Urinary bladder (tissue), 3 donors: ENCODE measurements at regions not wholly inside any gene's neighbourhood (a gene's known extent, or its start where the extent isn't known, plus 50 kb on each side); places are given as distances from the start of the nearest gene placed in this dataset.

Experiments used
- DNase-seq: peaks from one replicate; pipeline ENCODE4 v3.0.0-alpha.2; 2015; ENCODE audit errors: extremely low spot score
- H3K27ac ChIP-seq: one replicate; pipeline ENCODE4 v1.5.1; 2013; ENCODE audit warnings: low read depth, mild to moderate bottlenecking, moderate library complexity
- H3K36me3 ChIP-seq: one replicate; pipeline ENCODE4 v1.6.1; 2013; ENCODE audit warnings: mild to moderate bottlenecking, moderate library complexity; ENCODE audit not compliant: insufficient read depth
- H3K4me1 ChIP-seq: one replicate; pipeline ENCODE4 v1.6.1; 2013; ENCODE audit warnings: mild to moderate bottlenecking, moderate library complexity; ENCODE audit not compliant: insufficient read depth
- H3K4me3 ChIP-seq: one replicate; pipeline ENCODE4 v1.5.1; 2013; ENCODE audit warnings: low read depth, low read length
- WGBS: extraction: QIAGEN DNeasy Blood & Tissue Kit; methylation state at CpG from one replicate; pipeline ENCODE4 v1.1.7; 2013; 5-methylcytosine and 5-hydroxymethylcytosine counted together
- donor health status: healthy with polysubstance abuse.
- donor health status: healthy.

DNA sequence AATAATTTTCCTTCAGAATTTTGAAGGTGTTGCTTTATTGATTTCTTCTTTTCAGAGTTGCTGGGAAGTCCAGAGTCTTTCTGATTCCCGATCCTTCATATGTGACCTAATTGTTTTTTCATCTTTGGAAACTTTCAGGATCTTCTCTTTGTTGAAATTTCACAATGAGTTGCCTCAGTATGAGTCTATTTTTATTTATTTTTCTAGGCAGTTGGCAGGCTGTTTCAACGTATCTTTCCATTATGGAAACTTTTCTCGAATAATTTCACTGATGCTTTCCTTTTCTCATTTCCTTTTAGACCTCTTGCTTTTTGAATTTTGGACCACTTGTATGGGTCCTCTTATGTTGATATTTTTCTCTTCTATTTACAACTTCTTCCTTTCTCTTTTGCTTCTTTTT is 354.3 kb downstream of the TGFB2 start:
- 72% methylated on average over 3 of the region's 3 CpGs for WGBS
- Histone ChIP-seq H3K4me1 (no peaks in the 10 kb centered on the region), H3K27ac (no peak overlapping the region)

DNA sequence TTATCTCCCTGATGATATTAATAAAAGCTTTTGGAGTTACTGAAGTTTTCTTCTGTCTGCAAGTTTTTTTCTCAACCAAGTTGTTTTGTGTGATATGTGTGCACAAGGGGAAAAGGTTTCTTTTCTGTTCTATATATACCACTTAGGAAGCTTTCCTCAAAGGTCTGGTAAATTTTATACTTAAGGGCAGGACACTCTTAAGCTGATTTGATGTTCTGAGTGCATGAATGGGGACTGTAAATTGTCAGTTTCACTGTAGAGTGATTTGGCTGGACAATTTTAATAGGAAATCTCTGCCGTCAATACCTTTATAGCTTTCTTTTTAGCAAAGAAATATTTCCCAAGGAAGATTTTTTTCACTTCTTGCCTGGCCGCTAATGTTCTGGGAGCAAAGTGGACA is 354.7 kb downstream of the TGFB2 start:
- no peak overlapping the region for H3K4me3 ChIP-seq
- no peak for DNase-seq
- no peaks in the 10 kb centered on the region for H3K4me1 ChIP-seq
- 84% methylated on average over 2 of the region's 2 CpGs for WGBS
- H3K36me3 ChIP-seq = no peaks in the 10 kb centered on the region
- H3K27ac ChIP-seq = no peak overlapping the region

More for the DNA sequence above, 354.3 kb downstream of the TGFB2 start:
- H3K36me3 ChIP-seq = no peaks in the 10 kb centered on the region
- no peak overlapping the region for H3K4me3 ChIP-seq
- no peak for DNase-seq

DNA sequence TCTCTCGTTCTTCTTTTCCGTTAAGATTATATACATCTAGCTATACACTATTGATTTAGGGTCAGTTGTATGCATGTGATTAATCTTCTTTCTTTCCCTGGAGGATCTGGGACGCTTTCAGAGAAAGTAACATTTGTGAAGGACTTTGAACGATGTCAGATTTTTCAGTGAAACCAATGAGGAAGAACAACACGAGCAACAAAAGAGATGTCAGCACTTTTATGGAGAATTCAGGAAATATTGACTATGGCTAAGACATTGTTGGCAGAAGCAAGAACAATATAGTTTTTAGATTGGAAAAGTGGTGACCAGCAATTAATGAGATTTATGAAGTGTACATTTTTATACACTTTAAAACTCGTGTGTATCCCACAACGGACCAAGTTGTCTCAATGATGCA is 355.5 kb downstream of the TGFB2 start:
- DNase-seq = no peak
- no peak overlapping the region for H3K27ac ChIP-seq
- WGBS = 91% methylated on average over 7 of the region's 7 CpGs
- H3K36me3 ChIP-seq = no peaks in the 10 kb centered on the region
- no peak overlapping the region for H3K4me3 ChIP-seq
- H3K4me1 ChIP-seq = no peaks in the 10 kb centered on the region

DNA sequence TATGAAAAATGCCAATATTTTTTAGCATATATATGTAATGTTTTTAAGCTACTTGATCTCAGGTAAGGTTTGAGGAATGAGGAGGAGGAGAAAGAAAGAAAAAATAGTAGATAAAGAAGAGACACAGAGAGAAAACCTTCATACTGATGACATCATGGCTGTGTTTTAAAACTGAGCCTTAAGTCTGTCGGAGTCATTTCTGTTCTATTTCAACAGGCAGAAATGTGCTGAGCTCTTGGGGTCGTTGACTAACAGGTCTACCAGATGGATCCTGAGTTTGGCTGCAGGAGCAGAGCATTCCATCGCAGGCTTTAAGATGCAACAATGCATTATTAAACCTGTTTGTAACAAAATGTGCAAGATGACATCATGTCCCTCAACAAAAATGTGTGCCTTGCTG is 356.0 kb downstream of the TGFB2 start:
- H3K36me3 ChIP-seq = no peaks in the 10 kb centered on the region
- DNase-seq = no peak
- WGBS = 80% methylated on average over 3 of the region's 3 CpGs
- H3K4me3 ChIP-seq = no peak overlapping the region
- no peaks in the 10 kb centered on the region for H3K4me1 ChIP-seq
- no peak overlapping the region for H3K27ac ChIP-seq

DNA sequence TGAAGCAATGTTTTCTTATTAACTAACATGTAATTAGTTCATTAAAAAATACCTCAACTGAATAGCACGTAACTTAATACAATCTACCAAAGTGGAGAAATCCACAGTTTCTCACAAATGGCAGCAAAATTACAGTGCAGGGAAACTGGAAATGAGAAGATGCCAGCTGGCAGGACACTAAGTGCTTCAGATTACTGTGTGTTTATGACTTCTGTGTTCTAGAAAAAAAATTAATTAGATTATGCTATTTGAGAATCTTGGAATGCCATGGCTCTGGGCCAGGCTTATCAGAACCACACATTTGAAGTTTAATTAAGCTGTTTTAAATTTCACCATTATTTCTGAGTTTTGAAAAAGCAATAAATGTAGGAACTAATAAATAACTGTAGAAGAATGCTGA is 357.6 kb downstream of the TGFB2 start:
- H3K4me3 ChIP-seq = no peak overlapping the region
- H3K36me3 ChIP-seq = no peaks in the 10 kb centered on the region
- H3K27ac ChIP-seq = no peak overlapping the region
- 91% methylated on average over 1 of the region's 1 CpG for WGBS
- DNase-seq = no peak
- H3K4me1 ChIP-seq = no peaks in the 10 kb centered on the region

DNA sequence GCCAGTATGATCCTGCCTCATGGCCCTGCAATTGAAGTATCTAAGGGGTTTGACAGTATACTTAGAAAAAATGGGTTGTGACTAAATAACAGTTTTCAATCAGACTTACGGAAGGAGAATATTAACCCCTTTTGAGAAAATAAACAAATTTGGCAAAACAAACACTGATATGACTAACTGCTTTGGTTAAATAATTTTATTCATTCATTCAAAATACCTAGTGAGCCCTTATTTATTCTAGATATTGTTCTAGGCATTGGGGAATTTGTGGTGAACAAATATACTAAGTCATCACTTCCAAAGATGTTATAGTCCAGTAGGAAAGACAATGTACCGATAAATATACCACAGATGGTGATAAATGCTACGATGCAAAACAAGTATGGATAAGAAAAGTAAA is 358.7 kb downstream of the TGFB2 start:
- H3K4me1 ChIP-seq = no peaks in the 10 kb centered on the region
- no peak for DNase-seq
- H3K36me3 ChIP-seq = no peaks in the 10 kb centered on the region
- H3K4me3 ChIP-seq = no peak overlapping the region
- H3K27ac ChIP-seq = no peak overlapping the region
- WGBS = 96% methylated on average over 3 of the region's 3 CpGs

DNA sequence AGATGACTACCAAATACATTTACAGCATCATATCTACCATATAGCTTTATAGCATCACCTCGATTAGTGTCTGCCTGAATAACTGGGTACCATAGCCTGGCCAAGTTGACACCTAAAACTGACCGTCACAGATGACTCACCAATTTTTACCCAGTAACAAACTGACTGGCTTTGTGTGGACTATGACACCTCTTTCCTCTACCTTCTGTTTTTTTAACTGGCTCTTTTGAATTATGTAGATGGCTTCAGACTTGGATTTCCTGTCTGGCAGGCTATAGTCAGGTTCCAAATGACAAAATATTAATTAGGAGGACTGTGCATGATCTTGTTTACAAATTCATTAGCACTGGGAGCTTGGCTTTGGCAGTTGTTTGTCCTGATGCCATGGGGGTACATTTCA is 360.3 kb downstream of the TGFB2 start:
- Histone ChIP-seq H3K27ac (no peak overlapping the region), H3K4me3 (no peak overlapping the region), H3K4me1 (no peaks in the 10 kb centered on the region), H3K36me3 (no peaks in the 10 kb centered on the region)
- 93% methylated on average over 2 of the region's 2 CpGs for WGBS
- no peak for DNase-seq

DNA sequence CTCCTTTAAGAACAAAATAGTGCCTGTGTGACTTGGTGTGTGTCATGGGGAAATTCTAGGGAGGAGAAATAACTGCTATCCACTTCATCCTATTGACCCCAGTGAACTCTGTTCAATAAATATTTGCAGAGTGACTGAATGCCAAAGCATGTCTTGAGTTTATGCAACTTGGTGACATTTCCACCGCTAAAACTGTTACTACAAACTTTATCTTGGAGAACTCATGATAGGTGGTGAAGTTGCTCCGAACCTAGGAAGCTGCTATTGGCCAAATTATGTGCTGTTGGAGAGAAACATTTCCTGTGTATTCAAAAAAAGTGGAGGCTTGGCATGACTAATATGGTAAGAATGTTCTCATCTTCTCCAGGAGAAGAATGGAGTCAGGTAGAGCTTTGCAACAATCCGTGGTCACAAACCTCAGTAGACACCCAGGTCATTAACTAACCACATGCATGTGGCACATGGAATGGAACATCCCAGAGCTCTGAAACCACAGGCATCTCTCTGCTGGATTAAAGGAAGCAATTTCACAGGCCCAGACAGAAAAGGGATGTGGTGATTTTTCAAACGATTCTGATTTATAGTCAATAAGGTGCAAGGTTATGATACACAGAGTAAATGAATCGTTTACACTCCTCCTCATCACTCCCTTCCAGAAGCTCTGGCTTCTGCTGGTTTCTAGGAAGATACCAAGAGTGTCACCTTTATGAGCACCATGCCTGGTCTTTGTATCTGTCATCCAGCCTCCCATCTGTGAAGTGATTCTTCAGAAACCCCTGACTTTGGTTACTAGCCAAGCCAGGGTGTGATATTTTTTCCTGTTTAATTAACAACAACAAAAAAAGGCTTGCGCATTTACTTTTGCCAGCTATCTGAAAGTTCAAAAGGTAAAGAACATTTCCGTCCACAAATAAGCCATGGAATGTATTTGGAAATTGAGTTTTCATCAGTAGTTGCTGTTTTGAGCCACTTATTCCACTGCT is 361.1 kb downstream of the TGFB2 start:
- no peak for DNase-seq
- no peak overlapping the region for H3K4me3 ChIP-seq
- no peaks in the 10 kb centered on the region for H3K36me3 ChIP-seq
- WGBS = 62% methylated on average over 7 of the region's 7 CpGs
- no peaks in the 10 kb centered on the region for H3K4me1 ChIP-seq
- no peak overlapping the region for H3K27ac ChIP-seq

DNA sequence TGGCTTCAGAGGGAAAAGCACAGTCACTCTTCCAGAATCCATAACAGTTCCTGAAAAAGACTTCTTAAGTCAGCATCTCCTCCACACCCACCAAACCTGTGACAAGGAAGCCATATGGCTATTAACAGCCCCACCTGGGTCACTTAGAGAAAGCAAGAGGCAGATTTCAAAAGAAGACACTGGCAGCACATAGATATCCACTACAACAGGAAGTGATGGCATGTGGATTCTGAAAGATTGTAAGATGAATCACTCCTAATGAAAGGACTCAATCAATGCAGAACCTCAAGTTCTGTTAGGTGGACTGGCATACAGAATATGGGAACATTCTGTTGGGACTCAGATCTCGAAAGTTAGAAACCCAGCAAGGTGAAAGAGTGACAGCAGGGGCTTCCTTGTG is 365.9 kb downstream of the TGFB2 start:
- no peak overlapping the region for H3K4me3 ChIP-seq
- no peaks in the 10 kb centered on the region for H3K36me3 ChIP-seq
- no peak overlapping the region for H3K27ac ChIP-seq
- no peak for DNase-seq
- 95% methylated on average over 1 of the region's 1 CpG for WGBS
- no peaks in the 10 kb centered on the region for H3K4me1 ChIP-seq

DNA sequence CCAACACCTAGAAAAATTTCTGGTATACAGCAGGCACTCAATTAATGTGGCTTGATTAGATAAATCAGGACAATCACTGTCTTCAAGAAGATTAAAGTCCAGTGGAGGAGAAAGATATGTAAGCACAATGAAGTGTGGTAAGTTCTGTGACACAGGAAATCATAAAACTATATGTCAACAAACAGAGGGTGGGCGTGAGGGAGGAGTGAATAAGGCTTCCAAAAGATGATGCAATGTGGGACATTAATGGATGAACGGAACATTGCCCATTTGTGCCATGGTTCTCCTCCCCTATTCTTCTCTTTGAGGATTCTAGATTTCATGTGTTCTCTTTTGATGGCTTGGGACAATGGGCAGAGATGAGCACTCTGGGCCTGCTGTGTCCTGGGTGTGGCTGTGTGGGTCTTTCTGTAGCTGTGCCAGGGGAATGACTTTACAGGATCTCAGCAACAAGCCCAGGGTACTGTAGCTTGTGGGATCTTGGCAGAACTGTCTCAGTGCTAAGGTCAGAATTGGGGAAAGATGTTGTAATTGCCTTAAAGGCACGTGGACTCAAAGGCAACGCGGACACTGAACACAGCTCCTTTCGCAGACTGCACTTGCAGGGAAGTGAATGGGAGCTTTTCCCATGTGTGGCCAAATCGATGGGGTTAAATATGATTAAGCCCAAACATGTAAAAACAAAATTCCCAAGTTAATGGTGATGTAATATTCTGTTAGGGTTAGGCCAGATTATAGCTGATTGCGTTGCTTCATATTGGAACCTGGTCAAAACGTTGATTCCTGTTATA is 366.9 kb downstream of the TGFB2 start:
- no peak overlapping the region for H3K4me3 ChIP-seq
- WGBS = 65% methylated on average over 9 of the region's 9 CpGs
- no peaks in the 10 kb centered on the region for H3K36me3 ChIP-seq
- no peaks in the 10 kb centered on the region for H3K4me1 ChIP-seq
- no peak for DNase-seq
- no peak overlapping the region for H3K27ac ChIP-seq

DNA sequence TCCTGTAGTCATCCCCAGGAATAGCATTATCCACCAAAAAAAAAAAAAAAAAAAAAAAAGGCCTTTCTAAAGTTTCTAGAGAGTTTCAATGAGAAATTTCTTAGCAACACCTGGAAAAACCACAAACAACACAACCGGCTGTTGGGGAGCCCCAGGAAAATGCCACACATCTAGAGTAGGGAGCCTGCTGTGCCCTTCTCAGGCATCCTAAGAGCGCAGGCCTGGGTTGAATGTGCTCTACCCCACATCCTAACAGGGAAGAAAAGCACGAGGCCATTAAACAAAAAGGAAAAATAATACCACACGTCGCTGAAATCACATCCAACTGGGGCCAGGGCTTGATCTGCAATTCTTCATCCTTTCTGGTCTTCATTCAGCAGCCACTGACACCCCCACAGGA is 367.5 kb downstream of the TGFB2 start:
- H3K36me3 ChIP-seq = no peaks in the 10 kb centered on the region
- H3K27ac ChIP-seq = peak overlapping the region; percentile 5
- WGBS = 87% methylated on average over 5 of the region's 5 CpGs
- DNase-seq = no peak
- H3K4me1 ChIP-seq = no peaks in the 10 kb centered on the region
- no peak overlapping the region for H3K4me3 ChIP-seq

DNA sequence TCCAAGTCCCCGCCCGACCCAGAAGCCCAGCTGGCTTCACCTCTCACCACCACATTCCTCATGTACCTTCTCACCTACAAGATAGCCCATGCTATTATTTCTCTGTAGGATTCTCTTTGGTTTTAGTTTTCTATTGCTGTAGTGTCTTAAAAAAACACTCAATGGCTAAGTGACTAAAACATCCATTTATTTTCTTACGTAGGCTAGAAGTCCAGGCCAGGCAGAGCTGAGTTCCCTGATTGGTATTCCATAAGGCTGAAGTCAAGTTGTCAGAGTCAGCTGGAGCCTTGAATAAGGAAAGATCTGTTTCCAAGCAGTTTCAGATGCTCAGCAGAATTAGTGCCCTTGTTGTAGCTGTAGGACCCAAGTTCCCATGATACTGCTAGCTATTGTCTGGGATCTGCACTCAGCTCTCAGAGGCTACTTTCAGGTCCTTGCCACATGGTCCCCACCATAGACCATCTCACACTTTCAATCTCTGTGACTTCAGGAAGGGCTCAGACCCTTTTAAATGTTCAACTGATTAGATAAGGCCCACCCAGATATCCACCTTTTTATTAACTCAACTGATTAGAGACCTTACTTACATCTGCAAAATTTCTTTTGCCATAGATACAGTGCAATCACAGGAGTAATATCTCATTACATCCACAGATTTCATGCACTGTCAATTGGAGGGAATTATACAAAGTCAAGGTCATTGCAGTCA is 371.0 kb downstream of the TGFB2 start:
- no peak for DNase-seq
- H3K36me3 ChIP-seq = no peaks in the 10 kb centered on the region
- 97% methylated on average over 3 of the region's 3 CpGs for WGBS
- no peak overlapping the region for H3K4me3 ChIP-seq
- no peak overlapping the region for H3K27ac ChIP-seq
- H3K4me1 ChIP-seq = no peaks in the 10 kb centered on the region

DNA sequence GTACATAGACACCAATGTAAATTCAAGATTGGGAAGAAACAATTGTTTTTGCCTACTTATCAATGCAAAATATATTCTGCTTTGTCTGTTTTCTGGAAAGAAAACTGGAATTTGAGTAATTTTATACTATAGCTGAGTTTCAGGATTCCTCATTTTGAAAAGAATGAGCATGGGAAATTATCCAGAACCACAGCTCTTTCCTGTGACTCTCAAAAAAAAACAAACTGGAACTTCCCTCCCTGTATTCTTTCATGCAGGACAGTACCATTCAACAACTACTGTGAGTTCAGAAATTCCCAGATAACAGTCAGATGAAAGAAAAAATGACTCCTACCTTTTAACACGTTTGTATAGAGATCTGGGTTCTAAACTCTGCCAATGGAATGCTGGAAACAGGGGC is 372.4 kb downstream of the TGFB2 start:
- Histone ChIP-seq H3K36me3 (no peaks in the 10 kb centered on the region), H3K27ac (no peak overlapping the region), H3K4me3 (no peak overlapping the region), H3K4me1 (no peaks in the 10 kb centered on the region)
- 11% methylated on average over 1 of the region's 1 CpG for WGBS
- no peak for DNase-seq
